ENCODE measurements at regions not wholly inside any gene's neighbourhood (a gene's known extent, or its start where the extent isn't known, plus 50 kb on each side); places are given as distances from the start of the nearest gene placed in this dataset.

- TF ChIP-seq CTCF (IDR thresholded peaks at IDR 0.05): no peak
- no peak for DNase-seq
- Histone ChIP-seq H3K27me3 (no peaks in the 10 kb centered on the region), H3K36me3 (no peaks in the 10 kb centered on the region), H3K4me3 (no peak overlapping the region), H3K4me1 (no peaks in the 10 kb centered on the region), H3K9me3 (no peaks in the 10 kb centered on the region), H3K27ac (no peak overlapping the region)
- no peak for FAIRE-seq
- intact Hi-C loops (cut with DNase I): no loop called here
- WGBS, 2 donors: 57 to 68% methylated on average over 9 of the region's 9 CpGs
- no peak for ATAC-seq
These were observed 345.0 kb downstream of the PREX1 start for GRCh38 chr20:48482790-48483189.

GRCh38 chr20:48480216-48480772 lies 347.5 kb downstream of the PREX1 start:
- WGBS, 2 donors: 44 to 48% methylated on average over 5 of the region's 5 CpGs
- Histone ChIP-seq H3K4me1 (no peaks in the 10 kb centered on the region), H3K9me3 (no peaks in the 10 kb centered on the region), H3K27ac (no peak overlapping the region), H3K4me3 (no peak overlapping the region), H3K27me3 (no peaks in the 10 kb centered on the region), H3K36me3 (no peaks in the 10 kb centered on the region)
- TF ChIP-seq CTCF (IDR thresholded peaks at IDR 0.05): no peak
- no peak for DNase-seq
- no peak for ATAC-seq
- FAIRE-seq: no peak
- intact Hi-C loops (cut with DNase I): no loop called here

GRCh38 chr20:48478806-48479585 lies 348.8 kb downstream of the PREX1 start:
- no peak for TF ChIP-seq CTCF (IDR thresholded peaks at IDR 0.05)
- DNase-seq (no peak), FAIRE-seq (no peak), ATAC-seq (no peak)
- 59 to 71% methylated on average over 9 of the region's 9 CpGs for WGBS, 2 donors
- intact Hi-C loops (cut with DNase I): no loop called here
- no peaks in the 10 kb centered on the region for H3K36me3 ChIP-seq
- no peaks in the 10 kb centered on the region for H3K9me3 ChIP-seq
- H3K4me3 ChIP-seq: no peak overlapping the region
- no peaks in the 10 kb centered on the region for H3K4me1 ChIP-seq
- no peaks in the 10 kb centered on the region for H3K27me3 ChIP-seq
- H3K27ac ChIP-seq: no peak overlapping the region

- Histone ChIP-seq H3K4me1 (no peaks in the 10 kb centered on the region), H3K36me3 (no peaks in the 10 kb centered on the region), H3K9me3 (no peaks in the 10 kb centered on the region), H3K27ac (no peak overlapping the region), H3K27me3 (no peaks in the 10 kb centered on the region), H3K4me3 (no peak overlapping the region)
- WGBS, 2 donors: 42 to 45% methylated on average over 5 of the region's 5 CpGs
- DNase-seq (no peak), FAIRE-seq (no peak), ATAC-seq (no peak)
- no peak for TF ChIP-seq CTCF (IDR thresholded peaks at IDR 0.05)
- intact Hi-C loops (cut with DNase I): no loop called here
These were observed 349.4 kb downstream of the PREX1 start for GRCh38 chr20:48478370-48478769.

- Histone ChIP-seq H3K36me3 (no peaks in the 10 kb centered on the region), H3K4me3 (no peak overlapping the region), H3K27ac (no peak overlapping the region), H3K9me3 (no peaks in the 10 kb centered on the region), H3K27me3 (no peaks in the 10 kb centered on the region), H3K4me1 (no peaks in the 10 kb centered on the region)
- DNase-seq: no peak
- TF ChIP-seq CTCF (IDR thresholded peaks at IDR 0.05): no peak
- intact Hi-C loops (cut with DNase I): no loop called here
- FAIRE-seq: no peak
- ATAC-seq: no peak
- WGBS, 2 donors: 48 to 49% methylated on average over 11 of the region's 11 CpGs
These were observed 350.9 kb downstream of the PREX1 start for GRCh38 chr20:48476854-48477253.
